B cell (primary cell): ENCODE measurements at regions not wholly inside any gene's neighbourhood (a gene's known extent, or its start where the extent isn't known, plus 50 kb on each side); places are given as distances from the start of the nearest gene placed in this dataset.

Source experiments
- ATAC-seq: fragments of 200-7000 bp; cut with Tn5 transposase; one replicate; pipeline ENCODE4 v1.10.0; 2021; ENCODE audit warnings: low read depth, mild to moderate bottlenecking, moderate number of reproducible peaks, moderate library complexity
- CTCF ChIA-PET: fragments of 350-600 bp; sonication (Branson Sonifier 250); formaldehyde crosslinking; loops from one replicate; lab custom pipeline; 2021; ENCODE audit warnings: antibody characterized with exemption, inconsistent platforms; lab: Charles Lee
- POLR2A ChIA-PET: fragments of 350-600 bp; sonication (Branson Sonifier 250); formaldehyde crosslinking; loops from one replicate; lab custom pipeline; 2021; ENCODE audit warnings: antibody characterized with exemption; lab: Charles Lee
- DNase-seq: peaks from one replicate; pipeline ENCODE4 v3.0.0; 2013
- H2AFZ ChIP-seq: 2 replicates; pipeline ENCODE4 v1.6.1; 2012; ENCODE audit warnings: mild to moderate bottlenecking, low read depth, low read length; ENCODE audit not compliant: insufficient read depth, poor library complexity, severe bottlenecking
- H3K27ac ChIP-seq, 2 donors: 1 replicate in 1 of 2; 2 replicates in 1 of 2; pipeline ENCODE4 v1.5.1; 2012 to 2013; ENCODE audit warnings: low read length in 2 of 2, mild to moderate bottlenecking in 2 of 2, moderate library complexity in 1 of 2
- H3K27me3 ChIP-seq, 4 experiments: fragments of 200-600 bp in 1 of 4; sonication (generic) in 1 of 4; replicated peaks in 1 of 4; 1 replicate in 2 of 4; 2 replicates in 2 of 4; pipeline versions ENCODE4 v1.6.1 to v1.7.0; 2013 to 2016; ENCODE audit warnings: low read length in 3 of 4, mild to moderate bottlenecking in 2 of 4, mixed read lengths in 1 of 4, moderate library complexity in 1 of 4; ENCODE audit not compliant: insufficient read depth in 4 of 4, control insufficient read depth in 3 of 4; ENCODE audit errors: control extremely low read depth in 1 of 4
- H3K36me3 ChIP-seq, 2 experiments: replicated peaks in 1 of 2; 1 replicate in 1 of 2; 2 replicates in 1 of 2; pipeline versions ENCODE4 v1.6.1 to v1.7.1; 2013; ENCODE audit warnings: low read length in 1 of 2; ENCODE audit not compliant: insufficient read depth in 2 of 2, control insufficient read depth in 1 of 2; ENCODE audit errors: control extremely low read depth in 1 of 2, extremely low read depth in 1 of 2
- H3K4me1 ChIP-seq, 2 donors: fragments of 200-600 bp in 1 of 2; sonication (generic) in 1 of 2; 1 replicate in 1 of 2; 2 replicates in 1 of 2; pipeline versions ENCODE4 v1.5.1 to v1.6.1; 2013 to 2017; ENCODE audit warnings: low read length in 2 of 2; ENCODE audit not compliant: control insufficient read depth in 2 of 2, insufficient read depth in 2 of 2
- H3K4me2 ChIP-seq: replicated peaks from 2 replicates; pipeline ENCODE3; 2012; ENCODE audit warnings: mild to moderate bottlenecking, low read depth, low read length; ENCODE audit not compliant: poor library complexity, severe bottlenecking
- H3K4me3 ChIP-seq, 5 experiments: fragments of 200-600 bp in 1 of 5; sonication (generic) in 1 of 5; 1 replicate in 3 of 5; 2 replicates in 2 of 5; pipeline versions ENCODE4 v1.5.1 to v1.7.0; 2011 to 2016; ENCODE audit warnings: low read length in 4 of 5, mild to moderate bottlenecking in 4 of 5, low read depth in 2 of 5, control low read depth in 1 of 5, moderate library complexity in 1 of 5; ENCODE audit not compliant: insufficient read depth in 1 of 5; ENCODE audit errors: control extremely low read depth in 1 of 5, extremely low read depth in 1 of 5
- H3K79me2 ChIP-seq: fragments of 200-600 bp; sonication (generic); one replicate; pipeline ENCODE4 v1.6.0; 2016; ENCODE audit warnings: low read length; ENCODE audit not compliant: control insufficient read depth, insufficient read depth
- H3K9ac ChIP-seq: fragments of 200-600 bp; sonication (generic); 2 replicates; pipeline ENCODE4 v1.6.1; 2017; ENCODE audit warnings: mild to moderate bottlenecking, low read length, moderate library complexity
- H3K9me3 ChIP-seq, 3 donors: one replicate each; pipeline versions ENCODE4 v1.6.1 to v1.7.1; 2013; ENCODE audit warnings: low read length in 2 of 3; ENCODE audit not compliant: control insufficient read depth in 2 of 3, insufficient read depth in 1 of 3; ENCODE audit errors: control extremely low read depth in 1 of 3
- H4K20me1 ChIP-seq: 2 replicates; pipeline ENCODE4 v1.6.0; 2012; ENCODE audit warnings: mild to moderate bottlenecking, low read length; ENCODE audit not compliant: insufficient read depth, control insufficient read depth, poor library complexity, severe bottlenecking
- H3K27ac Mint-ChIP-seq: one replicate; pipeline ENCODE4 v1.8.0; 2021; ENCODE audit warnings: mixed read lengths
- H3K27me3 Mint-ChIP-seq: one replicate; pipeline ENCODE4 v1.8.0; 2021; ENCODE audit warnings: mixed read lengths
- H3K4me1 Mint-ChIP-seq: one replicate; pipeline ENCODE4 v1.8.0; 2021; ENCODE audit warnings: mixed read lengths
- H3K4me3 Mint-ChIP-seq: one replicate; pipeline ENCODE4 v1.8.0; 2021; ENCODE audit warnings: mixed read lengths
- H3K9me3 Mint-ChIP-seq: one replicate; pipeline ENCODE4 v1.8.0; 2022; ENCODE audit warnings: mixed read lengths; ENCODE audit not compliant: insufficient read depth
- CTCF ChIP-seq: fragments of 200-600 bp; IDR thresholded peaks from one replicate; pipeline ENCODE4 v1.8.0; 2022; ENCODE audit warnings: antibody characterized with exemption, mild to moderate bottlenecking
- EZH2 ChIP-seq: IDR thresholded peaks from 2 replicates; pipeline ENCODE4 v1.6.1; 2012; ENCODE audit warnings: borderline replicate concordance, low read depth, mild to moderate bottlenecking, moderate library complexity, low read length; ENCODE audit not compliant: insufficient read depth, poor library complexity, severe bottlenecking
- WGBS: methylation state at CpG from one replicate; pipeline ENCODE4 v1.1.5; 2013; ENCODE audit warnings: missing lambda C conversion rate; ENCODE audit not compliant: insufficient coverage; 5-methylcytosine and 5-hydroxymethylcytosine counted together
- intact Hi-C: fragments of 100-400 bp; cut with micrococcal nuclease; formaldehyde crosslinking; loops from one replicate; pipeline ENCODE4 v1.10.0; 2022

GRCh38 chr2:187098154-187098553 lies 249.2 kb upstream of the ZSWIM2 start:
- H3K4me3 ChIP-seq, result no peak overlapping the region
- H3K4me1 ChIP-seq, result no peaks in the 10 kb centered on the region
- no peaks in the 10 kb centered on the region for H3K79me2 ChIP-seq
- no peak for DNase-seq
- H4K20me1 ChIP-seq, result no peaks in the 10 kb centered on the region
- Mint-ChIP-seq H3K9me3 (no peaks in the 10 kb centered on the region), H3K4me3 (no peak overlapping the region), H3K4me1 (no peaks in the 10 kb centered on the region), H3K27ac (no peak overlapping the region), H3K27me3 (no peaks in the 10 kb centered on the region)
- ChIA-PET CTCF (no interaction called here), POLR2A (no interaction called here)
- ATAC-seq, result no peak
- WGBS, result 100% methylated on average over 1 of the region's 1 CpG
- H3K4me2 ChIP-seq, result no peak overlapping the region
- peaks cover 0 to 1% (median 0%) of the 10 kb centered on the region in 3 donors for H3K9me3 ChIP-seq
- intact Hi-C loops, result no loop called here
- no peaks in the 10 kb centered on the region for H3K27me3 ChIP-seq
- H3K9ac ChIP-seq, result no peak overlapping the region
- no peak overlapping the region for H2AFZ ChIP-seq
- no peak overlapping the region for H3K27ac ChIP-seq
- TF ChIP-seq EZH2, result no peak
- no peak for TF ChIP-seq CTCF
- no peaks in the 10 kb centered on the region for H3K36me3 ChIP-seq

- ChIA-PET POLR2A (no interaction called here), CTCF (no interaction called here)
- no peak overlapping the region for H3K4me2 ChIP-seq
- no peak overlapping the region for H2AFZ ChIP-seq
- H4K20me1 ChIP-seq, result no peaks in the 10 kb centered on the region
- H3K79me2 ChIP-seq, result no peaks in the 10 kb centered on the region
- intact Hi-C loops, result no loop called here
- peaks cover 0 to 1% (median 0%) of the 10 kb centered on the region in 3 donors for H3K9me3 ChIP-seq
- DNase-seq, result no peak
- Mint-ChIP-seq H3K4me3 (no peak overlapping the region), H3K4me1 (no peaks in the 10 kb centered on the region), H3K27ac (no peak overlapping the region), H3K27me3 (no peaks in the 10 kb centered on the region), H3K9me3 (no peaks in the 10 kb centered on the region)
- H3K27ac ChIP-seq, result no peak overlapping the region
- no peaks in the 10 kb centered on the region for H3K27me3 ChIP-seq
- no peak overlapping the region for H3K4me3 ChIP-seq
- no peaks in the 10 kb centered on the region for H3K36me3 ChIP-seq
- TF ChIP-seq EZH2 (no peak), CTCF (no peak)
- H3K9ac ChIP-seq, result no peak overlapping the region
- WGBS, result no CpG with 5 or more reads among the region's 1 CpG
- ATAC-seq, result no peak
- no peaks in the 10 kb centered on the region for H3K4me1 ChIP-seq
Observed at GRCh38 chr2:187093771-187094412, 244.9 kb upstream of the ZSWIM2 start.
